ENCODE measurements at regions not wholly inside any gene's neighbourhood (a gene's known extent, or its start where the extent isn't known, plus 50 kb on each side); places are given as distances from the start of the nearest gene placed in this dataset.
"Not testable (repeated sequence)": the region's sequence is repeated elsewhere in the genome, so short reads cannot be mapped to it uniquely, and the experiment has no call there.

DNA sequence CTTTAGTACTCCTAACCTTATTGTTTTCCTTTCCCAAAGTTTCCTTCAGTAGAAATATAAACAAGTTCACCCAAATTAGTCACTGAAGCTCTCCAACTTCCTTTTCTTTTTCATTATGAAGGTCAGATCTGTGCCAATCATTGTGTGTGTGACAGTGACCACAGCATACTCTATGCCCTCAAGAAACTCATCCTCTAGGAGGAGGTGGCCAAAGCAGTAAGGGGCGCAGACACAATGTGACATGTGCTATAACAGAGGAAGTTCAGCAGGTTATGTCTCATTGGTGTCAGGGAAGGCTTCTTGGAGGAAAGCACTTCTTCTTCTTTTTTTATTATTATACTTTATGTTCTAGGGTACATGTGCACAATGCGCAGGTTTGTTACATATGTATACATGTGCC, 60.0 kb upstream of the PSME4 start:
- Histone ChIP-seq H3K9me3 (no peaks in the 10 kb centered on the region), H3K27ac (no peak overlapping the region), H3K36me3 (no peaks in the 10 kb centered on the region), H3K4me1 (no peaks in the 10 kb centered on the region), H3K27me3 (no peaks in the 10 kb centered on the region), H3K4me3 (no peak overlapping the region)
- intact Hi-C loops (cut with DNase I), result no loop called here
- TF ChIP-seq, protein P1, sequence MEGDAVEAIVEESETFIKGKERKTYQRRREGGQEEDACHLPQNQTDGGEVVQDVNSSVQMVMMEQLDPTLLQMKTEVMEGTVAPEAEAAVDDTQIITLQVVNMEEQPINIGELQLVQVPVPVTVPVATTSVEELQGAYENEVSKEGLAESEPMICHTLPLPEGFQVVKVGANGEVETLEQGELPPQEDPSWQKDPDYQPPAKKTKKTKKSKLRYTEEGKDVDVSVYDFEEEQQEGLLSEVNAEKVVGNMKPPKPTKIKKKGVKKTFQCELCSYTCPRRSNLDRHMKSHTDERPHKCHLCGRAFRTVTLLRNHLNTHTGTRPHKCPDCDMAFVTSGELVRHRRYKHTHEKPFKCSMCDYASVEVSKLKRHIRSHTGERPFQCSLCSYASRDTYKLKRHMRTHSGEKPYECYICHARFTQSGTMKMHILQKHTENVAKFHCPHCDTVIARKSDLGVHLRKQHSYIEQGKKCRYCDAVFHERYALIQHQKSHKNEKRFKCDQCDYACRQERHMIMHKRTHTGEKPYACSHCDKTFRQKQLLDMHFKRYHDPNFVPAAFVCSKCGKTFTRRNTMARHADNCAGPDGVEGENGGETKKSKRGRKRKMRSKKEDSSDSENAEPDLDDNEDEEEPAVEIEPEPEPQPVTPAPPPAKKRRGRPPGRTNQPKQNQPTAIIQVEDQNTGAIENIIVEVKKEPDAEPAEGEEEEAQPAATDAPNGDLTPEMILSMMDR (IDR thresholded peaks at IDR 0.05), result no peak
- DNase-seq, result no peak
- ATAC-seq, result peak; percentile 89

GRCh38 chr2:54030396-54030741, 59.6 kb upstream of the PSME4 start:
- TF ChIP-seq, protein P1 (IDR thresholded peaks at IDR 0.05), result no peak
- no peak overlapping the region for H3K4me3 ChIP-seq
- no peak for ATAC-seq
- H3K9me3 ChIP-seq, result no peaks in the 10 kb centered on the region
- H3K27ac ChIP-seq, result no peak overlapping the region
- no peaks in the 10 kb centered on the region for H3K4me1 ChIP-seq
- intact Hi-C loops (cut with DNase I), result no loop called here
- no peak for DNase-seq
- no peaks in the 10 kb centered on the region for H3K36me3 ChIP-seq
- H3K27me3 ChIP-seq, result no peaks in the 10 kb centered on the region

- Histone ChIP-seq H3K9me3 (no peaks in the 10 kb centered on the region), H3K36me3 (no peaks in the 10 kb centered on the region), H3K27ac (no peak overlapping the region), H3K27me3 (no peaks in the 10 kb centered on the region), H3K4me3 (no peak overlapping the region), H3K4me1 (no peaks in the 10 kb centered on the region)
- no peak for DNase-seq
- TF ChIP-seq, protein P1 (IDR thresholded peaks at IDR 0.05), result no peak
- intact Hi-C loops (cut with DNase I), result no loop called here
- no peak for ATAC-seq
These were observed 59.1 kb upstream of the PSME4 start for GRCh38 chr2:54029721-54030395.

- H3K36me3 ChIP-seq; DNase-seq; intact Hi-C loops (cut with DNase I); H3K9me3 ChIP-seq; H3K4me3 ChIP-seq; H3K27ac ChIP-seq; H3K4me1 ChIP-seq; ATAC-seq; H3K27me3 ChIP-seq: not testable (repeated sequence)
These were observed 54.8 kb upstream of the PSME4 start for GRCh38 chr2:54025463-54026075.

- Histone ChIP-seq H3K4me3 (no peak overlapping the region), H3K9me3 (peaks cover 3% of the 10 kb centered on the region), H3K4me1 (no peaks in the 10 kb centered on the region), H3K27me3 (no peaks in the 10 kb centered on the region), H3K36me3 (no peaks in the 10 kb centered on the region), H3K27ac (no peak overlapping the region)
- ATAC-seq (no peak), DNase-seq (no peak)
- intact Hi-C loops (cut with DNase I), result no loop called here
- TF ChIP-seq, protein P1 (IDR thresholded peaks at IDR 0.05), result no peak
These were observed 53.8 kb upstream of the PSME4 start for GRCh38 chr2:54024576-54024975.

GRCh38 chr2:54021702-54022101, 50.9 kb upstream of the PSME4 start:
- Histone ChIP-seq H3K27me3 (no peaks in the 10 kb centered on the region), H3K4me1 (no peaks in the 10 kb centered on the region), H3K4me3 (no peak overlapping the region), H3K27ac (no peak overlapping the region), H3K9me3 (peaks cover 3% of the 10 kb centered on the region), H3K36me3 (no peaks in the 10 kb centered on the region)
- ATAC-seq (no peak), DNase-seq (no peak)
- TF ChIP-seq, protein P1 (IDR thresholded peaks at IDR 0.05), result no peak
- intact Hi-C loops (cut with DNase I), result no loop called here
